Sigmoid colon (tissue), 3 donors: ENCODE measurements at regions not wholly inside any gene's neighbourhood (a gene's known extent, or its start where the extent isn't known, plus 50 kb on each side); places are given as distances from the start of the nearest gene placed in this dataset.

Source experiments
- CTCF ChIP-seq, 4 experiments: fragments of 450-650 bp in 3 of 4; fragments of 200-600 bp in 1 of 4; IDR thresholded peaks; one replicate each; pipeline ENCODE4 v1.5.1; 2016 to 2019; ENCODE audit warnings: antibody characterized with exemption in 4 of 4, mild to moderate bottlenecking in 3 of 4, moderate library complexity in 2 of 4
- POLR2A ChIP-seq, 2 donors: fragments of 450-650 bp; IDR thresholded peaks; one replicate each; pipeline ENCODE4 v1.6.1; 2016; ENCODE audit warnings: antibody characterized with exemption in 2 of 2, mild to moderate bottlenecking in 2 of 2, moderate library complexity in 2 of 2

- TF ChIP-seq CTCF (IDR thresholded peaks at IDR 0.05) (no peak), POLR2A (IDR thresholded peaks at IDR 0.05) (no peak)
These were observed 274.9 kb upstream of the NEBL start for GRCh38 chr10:21171936-21172541.
